ENCODE measurements at regions not wholly inside any gene's neighbourhood (a gene's known extent, or its start where the extent isn't known, plus 50 kb on each side); places are given as distances from the start of the nearest gene placed in this dataset.

GRCh38 chr3:101999177-101999779 is 150.0 kb downstream of the NFKBIZ start:
- Histone ChIP-seq H4K20me1 (ENCODE audit: insufficient read depth, low read length) (no peaks in the 10 kb centered on the region), H3K36me3 (ENCODE audit: insufficient read depth, low read length) (no peaks in the 10 kb centered on the region), H2AFZ (ENCODE audit: low read length) (no peak overlapping the region; the same call in 1 of the 2 replicates), H3K4me3 (ENCODE audit: low read depth, low read length, poor library complexity, severe bottlenecking) (no peak overlapping the region), H3K9me2 (ENCODE audit: insufficient read depth, low read length) (no peaks in the 10 kb centered on the region), H3K79me2 (ENCODE audit: insufficient read depth, low read depth, low read length) (no peaks in the 10 kb centered on the region), H3K27ac (ENCODE audit: low read depth, low read length, poor library complexity, severe bottlenecking) (no peak overlapping the region), H3K4me1 (ENCODE audit: insufficient read depth, low read length, poor library complexity, severe bottlenecking) (peaks cover 25% of the 10 kb centered on the region), H3K4me2 (ENCODE audit: low read length) (no peak overlapping the region), H3K9me3 (ENCODE audit: low read length) (no peaks in the 10 kb centered on the region)
- no TSS peak for BruUV-seq (replicated peaks)
- intact Hi-C loops (cut with micrococcal nuclease; ENCODE audit: unreplicated experiment): loop anchor here (5.0 to 10.0 kb wide), 3 partner anchors 64 to 302 kb away; no protein-coding TSS in a partner anchor
- no peak for DNase-seq (ENCODE audit: low spot score)
- CTCF ChIA-PET (ENCODE audit: unreplicated experiment): no interaction called here
- TF ChIP-seq CTCF (conservative IDR thresholded peaks at IDR 0.05; ENCODE audit: low read length) (no peak), EZH2phosphoT487 (IDR thresholded peaks at IDR 0.05; ENCODE audit: borderline replicate concordance, low read depth, low read length) (no peak)
- POLR2A ChIA-PET: interaction anchor here (0.9 to 2.4 kb wide), 3 partner anchors 14 to 60 kb away, joined by 3 to 8 read pairs (median 3); no protein-coding TSS in a partner anchor

- BruUV-seq (replicated peaks): no TSS peak
- Histone ChIP-seq H3K79me2 (ENCODE audit: insufficient read depth, low read depth, low read length) (no peaks in the 10 kb centered on the region), H3K4me1 (ENCODE audit: insufficient read depth, low read length, poor library complexity, severe bottlenecking) (peaks cover 25% of the 10 kb centered on the region), H4K20me1 (ENCODE audit: insufficient read depth, low read length) (no peaks in the 10 kb centered on the region), H3K4me3 (ENCODE audit: low read depth, low read length, poor library complexity, severe bottlenecking) (no peak overlapping the region), H3K4me2 (ENCODE audit: low read length) (no peak overlapping the region), H2AFZ (ENCODE audit: low read length) (no peak overlapping the region), H3K27ac (ENCODE audit: low read depth, low read length, poor library complexity, severe bottlenecking) (no peak overlapping the region), H3K9me2 (ENCODE audit: insufficient read depth, low read length) (no peaks in the 10 kb centered on the region), H3K36me3 (ENCODE audit: insufficient read depth, low read length) (no peaks in the 10 kb centered on the region), H3K9me3 (ENCODE audit: low read length) (no peaks in the 10 kb centered on the region)
- DNase-seq (ENCODE audit: low spot score): no peak
- intact Hi-C loops (cut with micrococcal nuclease; ENCODE audit: unreplicated experiment): no loop called here
- TF ChIP-seq CTCF (conservative IDR thresholded peaks at IDR 0.05; ENCODE audit: low read length): no peak
- TF ChIP-seq EZH2phosphoT487 (IDR thresholded peaks at IDR 0.05; ENCODE audit: borderline replicate concordance, low read depth, low read length): no peak
- ChIA-PET CTCF (ENCODE audit: unreplicated experiment) (no interaction called here), POLR2A (interaction anchor here (0.6 to 0.7 kb wide), 2 partner anchors 16 to 17 kb away, joined by 3 read pairs; no protein-coding TSS in a partner anchor)
Measured at GRCh38 chr3:102000620-102001209, 151.4 kb downstream of the NFKBIZ start.

- Histone ChIP-seq H3K36me3 (ENCODE audit: insufficient read depth, low read length) (no peaks in the 10 kb centered on the region), H3K4me1 (ENCODE audit: insufficient read depth, low read length, poor library complexity, severe bottlenecking) (peaks cover 14% of the 10 kb centered on the region), H3K4me3 (ENCODE audit: low read depth, low read length, poor library complexity, severe bottlenecking) (no peak overlapping the region), H3K9me2 (ENCODE audit: insufficient read depth, low read length) (no peaks in the 10 kb centered on the region), H2AFZ (ENCODE audit: low read length) (no peak overlapping the region), H3K4me2 (ENCODE audit: low read length) (no peak overlapping the region), H3K27ac (ENCODE audit: low read depth, low read length, poor library complexity, severe bottlenecking) (no peak overlapping the region), H3K79me2 (ENCODE audit: insufficient read depth, low read depth, low read length) (no peaks in the 10 kb centered on the region), H4K20me1 (ENCODE audit: insufficient read depth, low read length) (no peaks in the 10 kb centered on the region), H3K9me3 (ENCODE audit: low read length) (no peaks in the 10 kb centered on the region)
- no peak for DNase-seq (ENCODE audit: low spot score)
- ChIA-PET CTCF (ENCODE audit: unreplicated experiment) (no interaction called here), POLR2A (no interaction called here)
- no TSS peak for BruUV-seq (replicated peaks)
- TF ChIP-seq CTCF (conservative IDR thresholded peaks at IDR 0.05; ENCODE audit: low read length) (no peak), EZH2phosphoT487 (IDR thresholded peaks at IDR 0.05; ENCODE audit: borderline replicate concordance, low read depth, low read length) (no peak)
- intact Hi-C loops (cut with micrococcal nuclease; ENCODE audit: unreplicated experiment): no loop called here
Measured at GRCh38 chr3:102002056-102002455, 152.7 kb downstream of the NFKBIZ start.
